Caco-2 (cell line): ENCODE measurements at regions not wholly inside any gene's neighbourhood (a gene's known extent, or its start where the extent isn't known, plus 50 kb on each side); places are given as distances from the start of the nearest gene placed in this dataset.

ENCODE experiments used
- BruUV-seq: library from RNA; stranded (reverse); fragments of 400-500 nt; replicated peaks from 2 replicates; lab custom pipeline; 2021; lab: Mats Ljungman, UMichigan
- CTCF ChIA-PET: fragments of 300-600 bp; sonication (Branson Sonifier 250); formaldehyde crosslinking; loops from one replicate; lab custom pipeline; 2022; ENCODE audit warnings: antibody characterized with exemption; lab: Charles Lee
- POLR2A ChIA-PET: fragments of 300-600 bp; sonication (Branson Sonifier 250); formaldehyde crosslinking; loops from one replicate; lab custom pipeline; 2022; ENCODE audit warnings: antibody characterized with exemption; lab: Charles Lee
- DNase-seq, 2 experiments: peaks; one replicate each; pipeline versions ENCODE4 v3.0.0 to v3.0.0-alpha.2; 2020 to 2022
- H3K27me3 ChIP-seq: replicated peaks from 2 replicates; pipeline ENCODE4 v1.6.0; 2011; ENCODE audit warnings: low read length; ENCODE audit not compliant: control insufficient read depth, insufficient read depth
- H3K36me3 ChIP-seq: 2 replicates; pipeline ENCODE4 v1.5.1; 2011; ENCODE audit warnings: low read length; ENCODE audit not compliant: control insufficient read depth, insufficient read depth
- H3K4me1 ChIP-seq: fragments of 250-450 bp; sonication (Bioruptor Pico); 2 replicates; pipeline ENCODE4 v1.5.1; 2020; ENCODE audit warnings: mild to moderate bottlenecking
- H3K4me3 ChIP-seq: 2 replicates; pipeline ENCODE4 v1.5.1; 2011; ENCODE audit warnings: low read depth, mild to moderate bottlenecking, control low read depth, low read length
- H3K9me3 ChIP-seq: fragments of 250-450 bp; sonication (Bioruptor Pico); 2 replicates; pipeline ENCODE4 v1.5.1; 2020; ENCODE audit warnings: mild to moderate bottlenecking, moderate library complexity
- H3K27ac Mint-ChIP-seq: one replicate; pipeline ENCODE4 v1.8.0; 2022; ENCODE audit warnings: mixed read lengths; ENCODE audit not compliant: unreplicated experiment
- H3K27me3 Mint-ChIP-seq: one replicate; pipeline ENCODE4 v1.8.0; 2022; ENCODE audit warnings: mixed read lengths; ENCODE audit not compliant: insufficient read depth, unreplicated experiment
- H3K36me3 Mint-ChIP-seq: one replicate; pipeline ENCODE4 v1.8.0; 2022; ENCODE audit warnings: mild to moderate bottlenecking, mixed read lengths; ENCODE audit not compliant: insufficient read depth, unreplicated experiment
- H3K4me1 Mint-ChIP-seq: one replicate; pipeline ENCODE4 v1.8.0; 2022; ENCODE audit warnings: low read depth, mixed read lengths; ENCODE audit not compliant: unreplicated experiment
- H3K4me3 Mint-ChIP-seq: one replicate; pipeline ENCODE4 v1.8.0; 2022; ENCODE audit warnings: mild to moderate bottlenecking, moderate library complexity, mixed read lengths; ENCODE audit not compliant: unreplicated experiment
- H3K9me3 Mint-ChIP-seq: one replicate; pipeline ENCODE4 v1.8.0; 2022; ENCODE audit warnings: mixed read lengths; ENCODE audit not compliant: unreplicated experiment
- intact Hi-C: fragments of 100-400 bp; cut with micrococcal nuclease; formaldehyde crosslinking; loops from one replicate; pipeline ENCODE4 v1.10.0; 2022; ENCODE audit not compliant: unreplicated experiment
- TF ChIP-seq, protein P1 (sequence below), 2 experiments: fragments of 200-600 bp in 1 of 2; IDR thresholded peaks; 1 replicate in 1 of 2; 2 replicates in 1 of 2; pipeline versions ENCODE4 v1.5.1 to v1.8.0; 2011 to 2022; ENCODE audit warnings: antibody characterized with exemption in 1 of 2, control low read depth in 1 of 2, inconsistent platforms in 1 of 2, low read depth in 1 of 2, low read length in 1 of 2, mild to moderate bottlenecking in 1 of 2, moderate library complexity in 1 of 2; ENCODE audit not compliant: insufficient read depth in 1 of 2, severe bottlenecking in 1 of 2, unreplicated experiment in 1 of 2

- no peaks in the 10 kb centered on the region for H3K9me3 ChIP-seq
- no peaks in the 10 kb centered on the region for H3K9me3 Mint-ChIP-seq
- H3K4me1 ChIP-seq: peaks cover 8% of the 10 kb centered on the region; the same call in 1 of the 2 replicates
- H3K36me3 Mint-ChIP-seq: no peaks in the 10 kb centered on the region
- H3K27me3 ChIP-seq: no peaks in the 10 kb centered on the region
- BruUV-seq: no TSS peak
- no peaks in the 10 kb centered on the region for H3K36me3 ChIP-seq
- H3K4me3 Mint-ChIP-seq: no peak overlapping the region
- ChIA-PET POLR2A (no interaction called here), CTCF (no interaction called here)
- TF ChIP-seq, protein P1, sequence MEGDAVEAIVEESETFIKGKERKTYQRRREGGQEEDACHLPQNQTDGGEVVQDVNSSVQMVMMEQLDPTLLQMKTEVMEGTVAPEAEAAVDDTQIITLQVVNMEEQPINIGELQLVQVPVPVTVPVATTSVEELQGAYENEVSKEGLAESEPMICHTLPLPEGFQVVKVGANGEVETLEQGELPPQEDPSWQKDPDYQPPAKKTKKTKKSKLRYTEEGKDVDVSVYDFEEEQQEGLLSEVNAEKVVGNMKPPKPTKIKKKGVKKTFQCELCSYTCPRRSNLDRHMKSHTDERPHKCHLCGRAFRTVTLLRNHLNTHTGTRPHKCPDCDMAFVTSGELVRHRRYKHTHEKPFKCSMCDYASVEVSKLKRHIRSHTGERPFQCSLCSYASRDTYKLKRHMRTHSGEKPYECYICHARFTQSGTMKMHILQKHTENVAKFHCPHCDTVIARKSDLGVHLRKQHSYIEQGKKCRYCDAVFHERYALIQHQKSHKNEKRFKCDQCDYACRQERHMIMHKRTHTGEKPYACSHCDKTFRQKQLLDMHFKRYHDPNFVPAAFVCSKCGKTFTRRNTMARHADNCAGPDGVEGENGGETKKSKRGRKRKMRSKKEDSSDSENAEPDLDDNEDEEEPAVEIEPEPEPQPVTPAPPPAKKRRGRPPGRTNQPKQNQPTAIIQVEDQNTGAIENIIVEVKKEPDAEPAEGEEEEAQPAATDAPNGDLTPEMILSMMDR (IDR thresholded peaks at IDR 0.05; ENCODE audit: insufficient read depth in 1 of 2, low read depth in 1 of 2, low read length in 1 of 2, severe bottlenecking in 1 of 2, unreplicated experiment in 1 of 2): no peak
- no peak for DNase-seq
- no peaks in the 10 kb centered on the region for H3K4me1 Mint-ChIP-seq
- no peak overlapping the region for H3K27ac Mint-ChIP-seq
- intact Hi-C loops: no loop called here
- H3K4me3 ChIP-seq: no peak overlapping the region
- no peaks in the 10 kb centered on the region for H3K27me3 Mint-ChIP-seq
Measured at GRCh38 chr9:115328677-115329076, 210.7 kb upstream of the TNC start.

GRCh38 chr9:115333277-115334070 is 215.5 kb upstream of the TNC start:
- H3K36me3 Mint-ChIP-seq: no peaks in the 10 kb centered on the region
- TF ChIP-seq, protein P1 (IDR thresholded peaks at IDR 0.05; ENCODE audit: insufficient read depth in 1 of 2, low read depth in 1 of 2, low read length in 1 of 2, severe bottlenecking in 1 of 2, unreplicated experiment in 1 of 2): no peak

GRCh38 chr9:115335439-115335838 is 217.5 kb upstream of the TNC start:
- ChIA-PET POLR2A (no interaction called here), CTCF (no interaction called here)
- no peaks in the 10 kb centered on the region for H3K36me3 ChIP-seq
- H3K27me3 ChIP-seq: no peaks in the 10 kb centered on the region
- Mint-ChIP-seq H3K9me3 (no peaks in the 10 kb centered on the region), H3K4me3 (no peak overlapping the region), H3K36me3 (no peaks in the 10 kb centered on the region), H3K4me1 (no peaks in the 10 kb centered on the region), H3K27me3 (no peaks in the 10 kb centered on the region), H3K27ac (no peak overlapping the region)
- DNase-seq: no peak
- TF ChIP-seq, protein P1 (IDR thresholded peaks at IDR 0.05; ENCODE audit: insufficient read depth in 1 of 2, low read depth in 1 of 2, low read length in 1 of 2, severe bottlenecking in 1 of 2, unreplicated experiment in 1 of 2): no peak
- intact Hi-C loops: no loop called here
- no TSS peak for BruUV-seq
- peaks cover 8% of the 10 kb centered on the region; the same call in 1 of the 2 replicates for H3K4me1 ChIP-seq
- H3K9me3 ChIP-seq: no peaks in the 10 kb centered on the region
- H3K4me3 ChIP-seq: no peak overlapping the region

More at GRCh38 chr9:115333277-115334070, 215.5 kb upstream of the TNC start:
- no peak overlapping the region for H3K4me3 ChIP-seq
- no peaks in the 10 kb centered on the region for H3K36me3 ChIP-seq
- CTCF ChIA-PET: no interaction called here
- no peaks in the 10 kb centered on the region for H3K27me3 Mint-ChIP-seq
- BruUV-seq: no TSS peak
- H3K9me3 ChIP-seq: no peaks in the 10 kb centered on the region
- DNase-seq: no peak
- H3K27me3 ChIP-seq: no peaks in the 10 kb centered on the region
- no peaks in the 10 kb centered on the region for H3K9me3 Mint-ChIP-seq
- H3K4me3 Mint-ChIP-seq: no peak overlapping the region
- POLR2A ChIA-PET: no interaction called here
- H3K4me1 Mint-ChIP-seq: no peaks in the 10 kb centered on the region
- intact Hi-C loops: no loop called here
- no peak overlapping the region for H3K27ac Mint-ChIP-seq
- peaks cover 8% of the 10 kb centered on the region; the same call in 1 of the 2 replicates for H3K4me1 ChIP-seq
